ENCODE measurements at regions not wholly inside any gene's neighbourhood (a gene's known extent, or its start where the extent isn't known, plus 50 kb on each side); places are given as distances from the start of the nearest gene placed in this dataset.

DNA sequence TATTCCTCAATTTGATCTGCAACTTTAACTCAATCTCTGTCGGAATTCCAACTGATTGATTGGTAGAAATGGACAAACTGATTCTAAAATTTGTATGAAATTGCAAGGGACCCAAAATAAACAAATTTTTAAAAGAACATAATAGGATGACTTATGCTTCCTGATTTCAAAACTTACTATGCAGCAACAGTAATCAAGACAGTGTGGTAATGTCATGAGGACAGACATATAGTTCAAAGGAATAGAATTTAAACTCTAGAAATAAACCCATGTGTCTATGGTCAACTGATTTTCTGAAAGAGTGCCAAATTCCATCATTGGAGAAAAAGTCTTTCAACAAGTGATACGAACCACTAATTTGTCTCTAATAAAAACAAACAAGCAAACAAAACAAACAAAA is 1320.1 kb upstream of the GJE1 start:
- H3K9me3 ChIP-seq (ENCODE audit: low read depth, low read length, poor library complexity, severe bottlenecking) = no peaks in the 10 kb centered on the region
- no peak overlapping the region for H3K27ac ChIP-seq (ENCODE audit: low read depth, low read length, poor library complexity, severe bottlenecking)
- intact Hi-C loops (cut with micrococcal nuclease; ENCODE audit: unreplicated experiment) = no loop called here
- no peaks in the 10 kb centered on the region for H3K4me1 ChIP-seq (ENCODE audit: insufficient read depth, low read length, poor library complexity, severe bottlenecking)
- no peaks in the 10 kb centered on the region for H3K36me3 ChIP-seq (ENCODE audit: insufficient read depth, low read length, poor library complexity, severe bottlenecking)
- POLR2A ChIA-PET (ENCODE audit: low non-redundant PET) = no interaction called here
- BruUV-seq (replicated peaks) = no TSS peak
- CTCF ChIA-PET = no interaction called here
- TF ChIP-seq EZH2 (IDR thresholded peaks at IDR 0.05; ENCODE audit: borderline replicate concordance, low read depth, low read length, poor library complexity, severe bottlenecking) = no peak
- TF ChIP-seq, protein P1, sequence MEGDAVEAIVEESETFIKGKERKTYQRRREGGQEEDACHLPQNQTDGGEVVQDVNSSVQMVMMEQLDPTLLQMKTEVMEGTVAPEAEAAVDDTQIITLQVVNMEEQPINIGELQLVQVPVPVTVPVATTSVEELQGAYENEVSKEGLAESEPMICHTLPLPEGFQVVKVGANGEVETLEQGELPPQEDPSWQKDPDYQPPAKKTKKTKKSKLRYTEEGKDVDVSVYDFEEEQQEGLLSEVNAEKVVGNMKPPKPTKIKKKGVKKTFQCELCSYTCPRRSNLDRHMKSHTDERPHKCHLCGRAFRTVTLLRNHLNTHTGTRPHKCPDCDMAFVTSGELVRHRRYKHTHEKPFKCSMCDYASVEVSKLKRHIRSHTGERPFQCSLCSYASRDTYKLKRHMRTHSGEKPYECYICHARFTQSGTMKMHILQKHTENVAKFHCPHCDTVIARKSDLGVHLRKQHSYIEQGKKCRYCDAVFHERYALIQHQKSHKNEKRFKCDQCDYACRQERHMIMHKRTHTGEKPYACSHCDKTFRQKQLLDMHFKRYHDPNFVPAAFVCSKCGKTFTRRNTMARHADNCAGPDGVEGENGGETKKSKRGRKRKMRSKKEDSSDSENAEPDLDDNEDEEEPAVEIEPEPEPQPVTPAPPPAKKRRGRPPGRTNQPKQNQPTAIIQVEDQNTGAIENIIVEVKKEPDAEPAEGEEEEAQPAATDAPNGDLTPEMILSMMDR (conservative IDR thresholded peaks at IDR 0.05; ENCODE audit: low read depth, low read length) = no peak
- no peaks in the 10 kb centered on the region for H3K27me3 ChIP-seq (replicated peaks; ENCODE audit: insufficient read depth, low read depth, low read length, poor library complexity)
- no peak for DNase-seq (ENCODE audit: low spot score)
- no peak overlapping the region for H3K4me3 ChIP-seq (ENCODE audit: low read depth, low read length, poor library complexity, severe bottlenecking)

DNA sequence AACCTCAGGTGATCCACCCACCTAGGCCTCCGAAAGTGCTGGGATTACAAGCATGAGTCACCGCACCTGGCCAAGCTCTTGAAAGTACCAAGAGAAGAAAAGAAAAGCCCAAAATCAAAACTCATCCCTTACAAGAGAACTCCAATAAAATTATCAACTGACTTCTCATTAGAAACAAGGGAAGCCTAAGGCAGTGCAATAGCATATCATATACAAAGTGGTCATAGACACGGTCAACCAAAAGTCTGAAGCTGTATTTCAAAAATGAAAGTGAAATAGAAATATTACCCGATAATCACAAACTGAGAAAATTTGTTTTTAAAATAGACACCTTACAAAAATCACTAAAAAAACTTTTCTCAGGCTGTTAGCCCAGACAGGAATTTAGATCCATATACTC is 1321.1 kb upstream of the GJE1 start:
- ChIA-PET CTCF (no interaction called here), POLR2A (ENCODE audit: low non-redundant PET) (no interaction called here)
- TF ChIP-seq, protein P1 (conservative IDR thresholded peaks at IDR 0.05; ENCODE audit: low read depth, low read length) = no peak
- DNase-seq (ENCODE audit: low spot score) = no peak
- no peaks in the 10 kb centered on the region for H3K4me1 ChIP-seq (ENCODE audit: insufficient read depth, low read length, poor library complexity, severe bottlenecking)
- no peaks in the 10 kb centered on the region for H3K27me3 ChIP-seq (replicated peaks; ENCODE audit: insufficient read depth, low read depth, low read length, poor library complexity)
- BruUV-seq (replicated peaks) = no TSS peak
- H3K4me3 ChIP-seq (ENCODE audit: low read depth, low read length, poor library complexity, severe bottlenecking) = no peak overlapping the region
- H3K9me3 ChIP-seq (ENCODE audit: low read depth, low read length, poor library complexity, severe bottlenecking) = peaks cover under 1% of the 10 kb centered on the region
- no peaks in the 10 kb centered on the region for H3K36me3 ChIP-seq (ENCODE audit: insufficient read depth, low read length, poor library complexity, severe bottlenecking)
- H3K27ac ChIP-seq (ENCODE audit: low read depth, low read length, poor library complexity, severe bottlenecking) = no peak overlapping the region
- intact Hi-C loops (cut with micrococcal nuclease; ENCODE audit: unreplicated experiment) = no loop called here

DNA sequence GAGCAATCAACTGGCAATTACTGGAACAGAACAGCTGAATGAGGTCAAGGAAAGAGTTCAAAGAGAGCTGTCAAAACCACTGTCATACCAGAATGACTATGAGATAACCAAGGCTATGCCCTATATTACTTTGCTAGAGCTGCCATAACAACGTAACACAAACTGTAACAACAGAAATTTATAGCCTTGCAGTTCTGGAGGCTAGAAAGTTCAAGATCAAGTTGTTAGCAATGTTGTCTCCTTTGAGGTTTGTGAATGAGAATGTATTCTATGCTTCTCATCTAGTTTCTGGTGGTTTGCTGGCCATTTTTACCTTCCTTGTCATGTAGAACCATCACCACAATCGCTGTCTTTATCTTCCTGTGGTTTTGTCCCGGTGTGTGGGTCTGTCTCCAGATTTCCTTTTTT is 1323.0 kb upstream of the GJE1 start:
- DNase-seq (ENCODE audit: low spot score) = no peak
- Histone ChIP-seq H3K36me3 (ENCODE audit: insufficient read depth, low read length, poor library complexity, severe bottlenecking) (no peaks in the 10 kb centered on the region), H3K9me3 (ENCODE audit: low read depth, low read length, poor library complexity, severe bottlenecking) (peaks cover 4% of the 10 kb centered on the region), H3K4me3 (ENCODE audit: low read depth, low read length, poor library complexity, severe bottlenecking) (no peak overlapping the region), H3K27me3 (replicated peaks; ENCODE audit: insufficient read depth, low read depth, low read length, poor library complexity) (no peaks in the 10 kb centered on the region), H3K4me1 (ENCODE audit: insufficient read depth, low read length, poor library complexity, severe bottlenecking) (no peaks in the 10 kb centered on the region), H3K27ac (ENCODE audit: low read depth, low read length, poor library complexity, severe bottlenecking) (no peak overlapping the region)
- BruUV-seq (replicated peaks) = no TSS peak
- CTCF ChIA-PET = no interaction called here
- POLR2A ChIA-PET (ENCODE audit: low non-redundant PET) = no interaction called here
- TF ChIP-seq, protein P1 (conservative IDR thresholded peaks at IDR 0.05; ENCODE audit: low read depth, low read length) = no peak
- TF ChIP-seq EZH2 (IDR thresholded peaks at IDR 0.05; ENCODE audit: borderline replicate concordance, low read depth, low read length, poor library complexity, severe bottlenecking) = no peak
- intact Hi-C loops (cut with micrococcal nuclease; ENCODE audit: unreplicated experiment) = no loop called here

Measured in A673 (cell line).